Subcutaneous abdominal adipose tissue (tissue), 5 donors: ENCODE measurements at regions not wholly inside any gene's neighbourhood (a gene's known extent, or its start where the extent isn't known, plus 50 kb on each side); places are given as distances from the start of the nearest gene placed in this dataset.

ENCODE experiments used
- H3K27ac ChIP-seq: one replicate; pipeline ENCODE4 v1.7.0; 2013; ENCODE audit warnings: low read depth, mild to moderate bottlenecking, inconsistent platforms, low read length, moderate library complexity
- H3K27me3 ChIP-seq, 5 donors: one replicate each; pipeline ENCODE4 v1.7.0; 2013; ENCODE audit warnings: low read length in 5 of 5, inconsistent platforms in 1 of 5; ENCODE audit not compliant: control insufficient read depth in 5 of 5, insufficient read depth in 4 of 5
- H3K36me3 ChIP-seq, 5 donors: one replicate each; pipeline ENCODE4 v1.7.0; 2013; ENCODE audit warnings: low read length in 5 of 5; ENCODE audit not compliant: control insufficient read depth in 5 of 5, insufficient read depth in 5 of 5
- H3K4me1 ChIP-seq, 5 donors: one replicate each; pipeline ENCODE4 v1.7.0; 2013; ENCODE audit warnings: low read length in 5 of 5, mild to moderate bottlenecking in 3 of 5, moderate library complexity in 1 of 5; ENCODE audit not compliant: control insufficient read depth in 5 of 5, insufficient read depth in 5 of 5
- H3K4me3 ChIP-seq, 5 donors: one replicate each; pipeline ENCODE4 v1.7.0; 2013; ENCODE audit warnings: low read length in 5 of 5, low read depth in 1 of 5
- H3K9ac ChIP-seq, 5 donors: one replicate each; pipeline ENCODE4 v1.7.0; 2013; ENCODE audit warnings: low read length in 5 of 5, mild to moderate bottlenecking in 4 of 5, moderate library complexity in 3 of 5
- H3K9me3 ChIP-seq, 5 donors: one replicate each; pipeline ENCODE4 v1.7.0; 2013; ENCODE audit warnings: low read length in 5 of 5; ENCODE audit not compliant: control insufficient read depth in 5 of 5
- donor health status: healthy.
- donor health status: healthy.
- donor health status: healthy.
- donor health status: healthy.
- donor health status: healthy.

DNA sequence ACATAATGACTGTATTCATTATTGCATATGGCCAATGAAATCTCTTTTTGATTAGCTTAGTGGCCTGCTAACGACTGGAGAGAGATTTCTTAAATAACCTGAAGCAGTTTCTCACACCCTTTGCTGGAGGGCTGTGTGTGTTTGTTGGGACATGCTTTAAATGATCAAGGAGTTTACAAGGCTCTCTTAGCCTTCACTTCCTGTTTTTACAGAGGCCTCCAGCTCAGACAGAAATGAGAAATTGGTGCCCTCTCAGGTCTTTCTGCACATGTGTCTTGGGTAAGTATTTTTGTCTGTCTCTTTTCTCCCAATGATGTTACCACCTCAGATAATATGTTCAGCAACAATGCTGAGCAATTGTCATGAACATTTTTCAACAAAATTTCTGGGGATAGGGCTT lies 884.4 kb upstream of the CNTN5 start:
- H3K27me3 ChIP-seq, result no peaks in the 10 kb centered on the region
- H3K27ac ChIP-seq, result no peak overlapping the region
- no peaks in the 10 kb centered on the region for H3K4me1 ChIP-seq
- no peak overlapping the region for H3K9ac ChIP-seq
- H3K4me3 ChIP-seq, result no peak overlapping the region
- H3K36me3 ChIP-seq, result no peaks in the 10 kb centered on the region
- H3K9me3 ChIP-seq, result peaks cover 0 to 4% (median 0%) of the 10 kb centered on the region in 5 donors

DNA sequence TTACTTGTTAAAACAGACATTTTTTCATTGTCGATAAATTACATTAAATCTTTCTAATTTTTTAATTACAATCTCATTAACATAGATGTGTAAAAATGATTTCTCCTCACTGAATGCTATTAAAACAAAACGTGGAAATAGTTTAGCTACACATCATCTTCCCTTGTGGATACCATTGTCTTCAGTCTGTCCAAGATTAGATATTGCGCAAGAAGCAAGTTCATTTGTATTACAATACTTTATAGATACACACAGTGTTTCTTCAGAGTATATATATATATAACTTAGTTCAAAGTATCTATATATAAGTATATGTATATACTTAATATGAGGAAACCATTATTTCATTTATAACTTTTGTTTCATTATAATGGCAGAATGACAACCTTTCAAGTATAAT lies 883.3 kb upstream of the CNTN5 start:
- Histone ChIP-seq H3K9ac (no peak overlapping the region), H3K4me3 (no peak overlapping the region), H3K9me3 (peaks cover 0 to 4% (median 0%) of the 10 kb centered on the region in 5 donors), H3K27me3 (no peaks in the 10 kb centered on the region), H3K36me3 (no peaks in the 10 kb centered on the region), H3K27ac (no peak overlapping the region), H3K4me1 (no peaks in the 10 kb centered on the region)

DNA sequence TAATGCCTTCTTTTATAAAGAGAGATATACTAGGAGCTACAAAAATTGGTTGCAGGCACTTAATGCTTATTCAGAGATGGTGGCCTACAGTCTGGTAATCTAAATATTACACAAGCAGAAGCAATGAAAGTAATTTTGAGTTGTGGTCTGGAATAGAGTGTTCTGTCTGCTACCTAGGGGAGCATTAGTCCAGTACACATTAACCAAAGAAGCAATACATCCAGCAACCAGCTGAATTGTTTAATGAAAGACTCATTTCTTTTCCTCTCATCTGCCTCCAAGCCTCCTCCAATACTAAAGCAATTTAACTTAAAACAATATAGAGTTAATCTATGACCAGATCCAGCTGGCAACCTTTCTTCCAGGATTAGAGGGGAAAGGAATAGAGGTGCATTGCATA lies 877.1 kb upstream of the CNTN5 start:
- H3K27me3 ChIP-seq, result no peaks in the 10 kb centered on the region
- no peak overlapping the region for H3K9ac ChIP-seq
- H3K9me3 ChIP-seq, result peaks cover 0 to 15% (median 2%) of the 10 kb centered on the region in 5 donors
- H3K27ac ChIP-seq, result no peak overlapping the region
- no peaks in the 10 kb centered on the region for H3K36me3 ChIP-seq
- no peak overlapping the region for H3K4me3 ChIP-seq
- H3K4me1 ChIP-seq, result no peaks in the 10 kb centered on the region

DNA sequence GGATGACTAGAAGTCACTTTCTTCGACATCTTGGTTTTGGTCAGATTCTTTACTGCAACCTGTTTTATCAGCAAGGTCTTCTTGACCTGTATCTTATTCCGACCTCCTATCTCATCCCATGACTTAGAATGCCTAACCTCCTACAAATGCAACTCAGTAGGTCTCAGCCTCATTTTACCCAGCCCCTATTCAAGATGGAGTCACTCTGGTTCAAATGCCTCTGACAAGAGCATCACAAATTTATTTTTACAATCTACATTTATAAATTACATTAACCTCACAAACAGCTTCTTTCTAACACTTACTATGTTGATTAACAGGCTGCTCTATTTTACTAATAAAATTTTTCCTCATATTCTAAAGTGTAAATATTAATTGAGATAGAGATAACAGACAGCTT lies 867.0 kb upstream of the CNTN5 start:
- Histone ChIP-seq H3K36me3 (no peaks in the 10 kb centered on the region), H3K4me1 (no peaks in the 10 kb centered on the region), H3K4me3 (no peak overlapping the region), H3K27me3 (no peaks in the 10 kb centered on the region), H3K27ac (no peak overlapping the region), H3K9ac (no peak overlapping the region), H3K9me3 (peaks cover 0 to 9% (median 0%) of the 10 kb centered on the region in 5 donors)

DNA sequence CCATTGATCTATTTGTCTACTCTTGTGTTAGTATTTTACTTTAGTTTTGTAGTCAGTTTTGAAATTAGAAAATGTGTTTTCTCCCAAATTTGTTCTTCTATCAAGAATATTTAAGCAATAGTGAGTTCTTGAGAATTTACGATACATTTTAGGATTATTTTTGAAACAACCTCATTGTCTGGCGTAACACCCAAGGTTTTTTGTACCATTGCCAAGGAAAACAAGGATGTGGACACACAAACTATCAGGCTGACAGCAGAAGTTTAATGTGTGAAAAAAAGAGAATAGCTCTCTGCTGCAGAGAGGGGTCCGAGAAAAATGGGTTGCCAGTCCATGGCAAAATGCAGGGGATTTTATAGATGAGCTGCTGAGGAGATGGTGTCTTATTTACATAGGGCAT lies 865.1 kb upstream of the CNTN5 start:
- Histone ChIP-seq H3K27ac (no peak overlapping the region), H3K36me3 (no peaks in the 10 kb centered on the region), H3K9ac (no peak overlapping the region), H3K27me3 (no peaks in the 10 kb centered on the region), H3K9me3 (peaks cover 0 to 5% (median 0%) of the 10 kb centered on the region in 5 donors), H3K4me3 (no peak overlapping the region), H3K4me1 (no peaks in the 10 kb centered on the region)

DNA sequence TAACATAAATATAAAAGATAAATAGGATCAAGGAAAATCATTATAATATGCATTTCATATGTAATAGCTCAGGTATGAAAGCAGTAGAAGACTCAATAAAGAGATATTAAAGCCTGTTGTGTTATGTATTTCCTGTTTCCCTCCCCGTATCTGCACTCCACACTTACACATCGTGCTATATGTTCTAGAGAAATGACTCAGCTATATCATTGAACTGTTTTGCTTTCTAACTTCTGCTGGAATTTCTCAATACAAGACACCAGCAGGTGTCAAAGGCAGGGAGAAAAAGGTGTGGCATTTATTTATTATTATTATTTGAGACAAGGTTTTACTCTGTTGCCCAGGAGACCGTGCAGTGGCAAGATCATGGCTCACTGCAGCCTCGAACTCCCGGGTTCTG lies 842.8 kb upstream of the CNTN5 start:
- Histone ChIP-seq H3K4me1 (no peaks in the 10 kb centered on the region), H3K36me3 (no peaks in the 10 kb centered on the region), H3K27me3 (no peaks in the 10 kb centered on the region), H3K4me3 (no peak overlapping the region), H3K9me3 (peaks cover 0 to 4% (median 0%) of the 10 kb centered on the region in 5 donors), H3K9ac (no peak overlapping the region), H3K27ac (no peak overlapping the region)

DNA sequence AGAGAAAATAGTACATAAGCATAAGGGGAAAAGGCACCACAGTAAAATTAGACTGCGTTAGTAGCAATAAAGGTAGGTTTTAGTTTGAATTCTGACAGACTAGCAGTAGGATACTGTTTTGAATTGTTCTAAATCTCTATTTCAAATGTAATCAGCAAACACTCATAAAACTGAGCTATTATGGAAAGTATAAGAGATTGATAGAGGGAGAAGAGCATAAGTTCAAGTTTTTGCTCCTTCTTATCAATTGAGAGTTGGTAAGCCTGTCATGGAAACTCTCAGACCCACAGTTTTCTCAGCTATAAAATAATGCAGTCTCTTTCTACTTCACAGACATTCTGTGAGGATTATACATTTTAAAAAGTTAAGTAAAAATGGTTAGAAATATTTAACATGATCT lies 840.2 kb upstream of the CNTN5 start:
- Histone ChIP-seq H3K36me3 (no peaks in the 10 kb centered on the region), H3K27ac (no peak overlapping the region), H3K9ac (no peak overlapping the region), H3K27me3 (no peaks in the 10 kb centered on the region), H3K4me1 (no peaks in the 10 kb centered on the region), H3K4me3 (no peak overlapping the region), H3K9me3 (peaks cover 0 to 12% (median 8%) of the 10 kb centered on the region in 5 donors)

DNA sequence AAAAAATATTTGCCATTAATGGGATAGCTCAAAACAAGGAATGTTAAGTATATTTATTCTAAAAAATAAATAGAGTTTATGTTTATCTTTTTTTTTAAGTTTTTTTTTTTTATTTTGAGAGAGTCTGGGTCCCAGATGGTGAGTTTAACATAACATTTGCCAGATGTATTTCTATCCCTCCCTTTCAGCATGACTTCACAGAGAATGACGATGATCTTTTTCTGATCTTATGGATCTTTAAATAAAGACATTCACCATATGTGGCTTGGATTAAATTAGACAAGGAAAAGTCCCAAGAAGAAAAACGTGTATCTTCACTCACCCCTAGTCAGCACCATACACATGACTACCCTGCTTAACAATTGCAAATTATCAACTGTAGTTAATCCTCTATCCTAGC lies 839.8 kb upstream of the CNTN5 start:
- Histone ChIP-seq H3K36me3 (no peaks in the 10 kb centered on the region), H3K27me3 (no peaks in the 10 kb centered on the region), H3K4me1 (no peaks in the 10 kb centered on the region), H3K9me3 (peaks cover 0 to 14% (median 9%) of the 10 kb centered on the region in 5 donors), H3K27ac (no peak overlapping the region), H3K4me3 (no peak overlapping the region), H3K9ac (no peak overlapping the region)

DNA sequence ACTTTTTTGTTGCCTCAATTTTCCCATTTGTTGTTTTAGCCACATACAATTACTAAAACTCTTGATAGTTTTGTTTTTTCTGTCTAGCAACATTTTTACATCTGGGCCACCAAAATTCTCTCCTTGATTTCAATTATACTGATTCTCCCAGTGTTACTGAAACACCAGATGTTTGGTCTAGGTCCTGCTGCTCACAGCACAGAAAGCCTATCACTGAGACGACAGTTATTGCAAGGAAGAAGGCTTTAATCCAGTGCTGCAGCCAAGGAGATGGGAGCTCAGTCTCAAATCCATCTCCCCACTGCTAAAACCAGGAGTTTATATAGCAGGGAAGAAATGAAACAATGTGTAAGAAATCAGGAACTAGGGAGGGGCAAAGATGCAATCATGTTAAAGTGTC lies 837.7 kb upstream of the CNTN5 start:
- no peaks in the 10 kb centered on the region for H3K36me3 ChIP-seq

DNA sequence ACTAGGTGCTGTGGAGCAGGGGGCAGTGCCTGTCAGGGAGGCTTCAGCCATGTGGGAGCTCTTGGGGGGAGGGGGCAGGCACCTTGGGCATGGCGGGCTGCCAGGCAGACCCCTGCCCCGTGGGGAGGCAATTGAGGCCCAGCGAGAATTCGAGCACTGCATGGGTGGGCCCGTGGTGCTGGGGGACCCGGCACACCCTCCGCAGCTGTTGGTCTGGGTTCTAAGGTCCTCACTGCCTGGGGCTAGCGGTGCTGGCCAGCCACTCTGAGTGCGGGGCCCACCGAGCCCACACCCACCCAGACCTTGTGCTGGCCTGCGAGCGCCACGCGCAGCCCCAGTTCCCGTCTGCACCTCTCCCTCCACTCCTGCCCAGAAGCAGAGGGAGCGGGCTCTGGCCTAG lies 835.5 kb upstream of the CNTN5 start:
- Histone ChIP-seq H3K4me1 (no peaks in the 10 kb centered on the region), H3K27me3 (no peaks in the 10 kb centered on the region)

More for the DNA sequence above, 837.7 kb upstream of the CNTN5 start:
- Histone ChIP-seq H3K27ac (no peak overlapping the region), H3K27me3 (no peaks in the 10 kb centered on the region), H3K4me1 (no peaks in the 10 kb centered on the region), H3K9me3 (peaks cover 0 to 11% (median 7%) of the 10 kb centered on the region in 5 donors), H3K4me3 (no peak overlapping the region), H3K9ac (no peak overlapping the region)

DNA sequence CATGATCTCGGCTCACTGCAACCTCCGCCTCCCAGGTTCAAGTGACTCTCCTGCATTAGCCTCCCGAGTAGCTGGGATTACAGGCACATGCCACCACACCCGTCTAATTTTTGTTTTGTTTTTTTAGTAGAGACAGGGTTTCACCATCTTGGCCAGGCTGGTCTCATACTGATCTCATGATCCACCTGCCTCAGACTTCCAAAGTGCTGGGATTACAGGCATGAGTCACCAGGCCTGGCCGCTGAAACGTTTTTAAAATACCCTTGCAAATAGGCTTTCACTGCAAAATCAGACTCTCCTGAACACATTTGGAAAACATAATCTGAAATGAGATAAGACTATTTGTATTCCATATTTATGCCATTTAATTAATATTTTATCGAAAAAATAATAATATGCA lies 826.1 kb upstream of the CNTN5 start:
- no peaks in the 10 kb centered on the region for H3K36me3 ChIP-seq
- no peak overlapping the region for H3K9ac ChIP-seq
- no peak overlapping the region for H3K27ac ChIP-seq
- no peaks in the 10 kb centered on the region for H3K9me3 ChIP-seq
- H3K4me1 ChIP-seq, result no peaks in the 10 kb centered on the region
- no peaks in the 10 kb centered on the region for H3K27me3 ChIP-seq
- no peak overlapping the region for H3K4me3 ChIP-seq

More for the DNA sequence above, 835.5 kb upstream of the CNTN5 start:
- Histone ChIP-seq H3K27ac (no peak overlapping the region), H3K36me3 (no peaks in the 10 kb centered on the region), H3K9me3 (peaks cover 0 to 11% (median 7%) of the 10 kb centered on the region in 5 donors), H3K4me3 (no peak overlapping the region), H3K9ac (no peak overlapping the region)
